HL-60 (cell line): ENCODE measurements at regions not wholly inside any gene's neighbourhood (a gene's known extent, or its start where the extent isn't known, plus 50 kb on each side); places are given as distances from the start of the nearest gene placed in this dataset.
"Not testable (repeated sequence)": the region's sequence is repeated elsewhere in the genome, so short reads cannot be mapped to it uniquely, and the experiment has no call there.

Experiments used
- DNase-seq, 2 experiments: peaks; one replicate each; pipeline ENCODE4 v3.0.0-alpha.2; 2010 to 2020; ENCODE audit warnings: low read depth in 1 of 2, low spot score in 1 of 2
- H3K27ac ChIP-seq: fragments of 250-450 bp; sonication (Bioruptor Pico); replicated peaks from 2 replicates; pipeline ENCODE4 v1.5.1; 2020; ENCODE audit warnings: mild to moderate bottlenecking, moderate library complexity
- H3K27me3 ChIP-seq: fragments of 250-450 bp; sonication (Bioruptor Pico); 2 replicates; pipeline ENCODE4 v1.5.1; 2021; ENCODE audit warnings: mild to moderate bottlenecking, moderate library complexity; ENCODE audit not compliant: insufficient read depth, poor library complexity, severe bottlenecking
- H3K4me3 ChIP-seq: replicated peaks from 2 replicates; pipeline ENCODE4 v1.5.1; 2011; ENCODE audit warnings: mild to moderate bottlenecking, control low read depth, low read length; ENCODE audit not compliant: insufficient read depth
- GABPA ChIP-seq: IDR thresholded peaks from 2 replicates; pipeline ENCODE4 v1.6.1; 2012; ENCODE audit warnings: low read depth
- POLR2AphosphoS5 ChIP-seq: IDR thresholded peaks from 2 replicates; pipeline ENCODE4 v1.6.1; 2012; ENCODE audit warnings: low read depth
- SPI1 ChIP-seq: IDR thresholded peaks from 2 replicates; pipeline ENCODE4 v1.6.1; 2012; ENCODE audit warnings: low read depth, mild to moderate bottlenecking, borderline replicate concordance
- TF ChIP-seq, protein P1 (sequence below): IDR thresholded peaks from 2 replicates; pipeline ENCODE4 v1.6.1; 2012; ENCODE audit warnings: low read depth; ENCODE audit not compliant: insufficient replicate concordance
- TF ChIP-seq, protein P2 (sequence below): IDR thresholded peaks from one replicate; pipeline ENCODE4 v1.5.1; 2011; ENCODE audit warnings: low read length, control low read depth, inconsistent platforms; ENCODE audit not compliant: insufficient read depth

DNA sequence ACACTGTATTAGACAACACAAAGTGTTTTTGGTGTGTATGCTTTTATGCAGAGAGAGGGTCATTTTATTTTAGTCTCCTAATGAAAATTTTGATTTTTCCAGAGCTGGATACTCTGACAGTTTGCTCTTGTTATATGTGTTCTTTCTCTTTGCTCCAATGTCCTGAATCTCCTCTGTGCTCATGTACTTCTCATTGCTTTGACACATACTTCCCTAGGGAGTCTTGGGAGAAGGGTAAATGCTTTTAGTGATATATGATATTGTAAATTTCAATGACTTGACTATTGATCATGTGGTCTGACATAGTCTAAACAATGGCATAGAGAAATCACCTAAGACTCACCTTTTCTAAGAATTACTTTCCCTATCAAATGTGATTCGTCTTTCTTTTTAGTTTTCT lies 972.6 kb upstream of the EDIL3 start:
- no peak for DNase-seq
- Histone ChIP-seq H3K27me3 (no peaks in the 10 kb centered on the region), H3K4me3 (no peak overlapping the region), H3K27ac (no peak overlapping the region)
- no peak for TF ChIP-seq GABPA
- TF ChIP-seq, protein P1, sequence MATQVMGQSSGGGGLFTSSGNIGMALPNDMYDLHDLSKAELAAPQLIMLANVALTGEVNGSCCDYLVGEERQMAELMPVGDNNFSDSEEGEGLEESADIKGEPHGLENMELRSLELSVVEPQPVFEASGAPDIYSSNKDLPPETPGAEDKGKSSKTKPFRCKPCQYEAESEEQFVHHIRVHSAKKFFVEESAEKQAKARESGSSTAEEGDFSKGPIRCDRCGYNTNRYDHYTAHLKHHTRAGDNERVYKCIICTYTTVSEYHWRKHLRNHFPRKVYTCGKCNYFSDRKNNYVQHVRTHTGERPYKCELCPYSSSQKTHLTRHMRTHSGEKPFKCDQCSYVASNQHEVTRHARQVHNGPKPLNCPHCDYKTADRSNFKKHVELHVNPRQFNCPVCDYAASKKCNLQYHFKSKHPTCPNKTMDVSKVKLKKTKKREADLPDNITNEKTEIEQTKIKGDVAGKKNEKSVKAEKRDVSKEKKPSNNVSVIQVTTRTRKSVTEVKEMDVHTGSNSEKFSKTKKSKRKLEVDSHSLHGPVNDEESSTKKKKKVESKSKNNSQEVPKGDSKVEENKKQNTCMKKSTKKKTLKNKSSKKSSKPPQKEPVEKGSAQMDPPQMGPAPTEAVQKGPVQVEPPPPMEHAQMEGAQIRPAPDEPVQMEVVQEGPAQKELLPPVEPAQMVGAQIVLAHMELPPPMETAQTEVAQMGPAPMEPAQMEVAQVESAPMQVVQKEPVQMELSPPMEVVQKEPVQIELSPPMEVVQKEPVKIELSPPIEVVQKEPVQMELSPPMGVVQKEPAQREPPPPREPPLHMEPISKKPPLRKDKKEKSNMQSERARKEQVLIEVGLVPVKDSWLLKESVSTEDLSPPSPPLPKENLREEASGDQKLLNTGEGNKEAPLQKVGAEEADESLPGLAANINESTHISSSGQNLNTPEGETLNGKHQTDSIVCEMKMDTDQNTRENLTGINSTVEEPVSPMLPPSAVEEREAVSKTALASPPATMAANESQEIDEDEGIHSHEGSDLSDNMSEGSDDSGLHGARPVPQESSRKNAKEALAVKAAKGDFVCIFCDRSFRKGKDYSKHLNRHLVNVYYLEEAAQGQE, result no peak
- TF ChIP-seq, protein P2, sequence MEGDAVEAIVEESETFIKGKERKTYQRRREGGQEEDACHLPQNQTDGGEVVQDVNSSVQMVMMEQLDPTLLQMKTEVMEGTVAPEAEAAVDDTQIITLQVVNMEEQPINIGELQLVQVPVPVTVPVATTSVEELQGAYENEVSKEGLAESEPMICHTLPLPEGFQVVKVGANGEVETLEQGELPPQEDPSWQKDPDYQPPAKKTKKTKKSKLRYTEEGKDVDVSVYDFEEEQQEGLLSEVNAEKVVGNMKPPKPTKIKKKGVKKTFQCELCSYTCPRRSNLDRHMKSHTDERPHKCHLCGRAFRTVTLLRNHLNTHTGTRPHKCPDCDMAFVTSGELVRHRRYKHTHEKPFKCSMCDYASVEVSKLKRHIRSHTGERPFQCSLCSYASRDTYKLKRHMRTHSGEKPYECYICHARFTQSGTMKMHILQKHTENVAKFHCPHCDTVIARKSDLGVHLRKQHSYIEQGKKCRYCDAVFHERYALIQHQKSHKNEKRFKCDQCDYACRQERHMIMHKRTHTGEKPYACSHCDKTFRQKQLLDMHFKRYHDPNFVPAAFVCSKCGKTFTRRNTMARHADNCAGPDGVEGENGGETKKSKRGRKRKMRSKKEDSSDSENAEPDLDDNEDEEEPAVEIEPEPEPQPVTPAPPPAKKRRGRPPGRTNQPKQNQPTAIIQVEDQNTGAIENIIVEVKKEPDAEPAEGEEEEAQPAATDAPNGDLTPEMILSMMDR, result no peak
- no peak for TF ChIP-seq POLR2AphosphoS5
- no peak for TF ChIP-seq SPI1

DNA sequence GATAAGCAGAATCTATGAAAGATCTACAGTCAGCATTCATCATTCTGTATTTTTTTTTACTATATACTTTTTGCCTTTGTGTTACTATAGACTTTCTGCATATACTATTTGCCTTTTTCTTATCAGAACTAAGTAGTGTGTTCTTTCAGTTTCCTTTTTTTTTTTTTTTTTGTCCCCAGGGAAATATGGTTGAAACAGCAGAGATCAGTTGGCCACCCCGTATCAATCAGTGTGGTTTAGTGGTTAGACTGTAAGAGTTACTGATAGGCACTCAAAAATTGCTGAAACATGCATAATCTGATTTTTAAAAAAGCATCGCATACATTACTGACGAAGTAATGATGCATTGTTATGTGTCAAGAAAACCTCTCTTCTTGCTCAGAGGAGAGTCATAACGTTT lies 990.8 kb upstream of the EDIL3 start:
- no peak for TF ChIP-seq POLR2AphosphoS5
- TF ChIP-seq GABPA, result no peak
- TF ChIP-seq SPI1, result no peak
- TF ChIP-seq, protein P2, result no peak
- TF ChIP-seq, protein P1, result no peak
- no peak for DNase-seq
- Histone ChIP-seq H3K4me3 (no peak overlapping the region), H3K27ac (no peak overlapping the region), H3K27me3 (no peaks in the 10 kb centered on the region)

DNA sequence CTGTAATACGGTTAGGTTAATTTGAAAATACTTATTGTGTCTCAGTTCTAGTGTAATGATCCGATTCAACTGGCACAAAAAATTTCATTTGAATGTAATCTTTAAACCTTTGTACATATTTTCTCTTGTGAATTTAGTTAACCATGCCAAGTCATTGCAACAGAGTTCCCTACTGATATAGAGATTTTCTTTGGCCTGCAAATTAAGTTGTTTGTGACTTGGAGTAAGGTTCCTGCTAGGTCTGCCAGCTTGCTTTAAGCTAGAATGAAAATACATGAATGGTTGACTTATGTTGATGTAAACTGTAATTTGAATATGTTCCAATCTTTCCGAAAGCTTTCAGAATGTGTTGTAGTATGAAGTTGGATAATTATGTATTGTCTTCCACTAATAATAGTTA lies 1004.1 kb upstream of the EDIL3 start:
- TF ChIP-seq, protein P2, result no peak
- TF ChIP-seq POLR2AphosphoS5, result no peak
- no peak for TF ChIP-seq GABPA
- no peak for TF ChIP-seq SPI1
- TF ChIP-seq, protein P1, result no peak
- no peak for DNase-seq
- no peak overlapping the region for H3K4me3 ChIP-seq
- H3K27me3 ChIP-seq, result no peaks in the 10 kb centered on the region
- no peak overlapping the region for H3K27ac ChIP-seq

DNA sequence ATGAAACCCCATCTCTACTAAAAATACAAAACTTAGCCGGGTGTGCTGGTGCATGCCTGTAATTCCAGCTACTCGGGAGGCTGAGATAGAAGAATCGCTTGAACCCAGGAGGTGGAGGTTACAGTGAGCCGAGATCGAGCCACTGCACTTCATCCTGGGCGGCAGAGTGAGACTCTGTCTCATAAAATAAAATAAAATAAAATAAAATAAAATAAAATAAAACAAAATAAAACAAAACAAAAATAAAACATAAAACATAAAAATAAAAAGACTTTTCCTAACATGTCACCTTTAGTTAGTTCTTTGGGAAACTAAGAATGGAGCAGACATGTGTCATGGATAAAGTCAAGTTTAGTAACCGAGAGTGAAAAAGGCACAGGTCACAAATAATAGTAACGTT lies 1007.6 kb upstream of the EDIL3 start:
- DNase-seq, H3K27me3 ChIP-seq, H3K27ac ChIP-seq, H3K4me3 ChIP-seq: not testable (repeated sequence)
